ENCODE measurements at regions not wholly inside any gene's neighbourhood (a gene's known extent, or its start where the extent isn't known, plus 50 kb on each side); places are given as distances from the start of the nearest gene placed in this dataset.

- BruUV-seq (replicated peaks) = no TSS peak
- ATAC-seq (no peak), FAIRE-seq (no peak), DNase-seq (ENCODE audit: low spot score) (no peak)
- ChIA-PET CTCF (ENCODE audit: low intra/inter-chr PET ratio, low total read pairs) (no interaction called here), POLR2A (no interaction called here)
- Histone ChIP-seq H3K27ac (ENCODE audit: extremely low read length, insufficient read depth, low read length) (no peak overlapping the region), H3K9me3 (ENCODE audit: low read length) (no peaks in the 10 kb centered on the region), H3K36me3 (replicated peaks in 1 of 2; ENCODE audit: control insufficient read depth in 1 of 2, insufficient read depth in 2 of 2, low read length in 2 of 2) (no peaks in the 10 kb centered on the region), H3K79me2 (ENCODE audit: insufficient read depth, low read length) (no peaks in the 10 kb centered on the region), H4K20me1 (ENCODE audit: insufficient read depth, low read length) (no peaks in the 10 kb centered on the region), H2AFZ (ENCODE audit: low read length) (no peak overlapping the region), H3K4me2 (ENCODE audit: low read depth, low read length) (no peak overlapping the region), H3K27me3 (ENCODE audit: control insufficient read depth in 1 of 2, insufficient read depth in 2 of 2, low read length in 2 of 2) (no peaks in the 10 kb centered on the region), H3K4me3 (replicated peaks in 1 of 3; ENCODE audit: insufficient read depth in 1 of 3, low read depth in 2 of 3, low read length in 3 of 3) (no peak overlapping the region), H3K9ac (ENCODE audit: insufficient read depth, low read depth, low read length) (no peak overlapping the region), H3K4me1 (ENCODE audit: insufficient read depth, low read length) (no peaks in the 10 kb centered on the region)
- TF ChIP-seq NR2F2 (IDR thresholded peaks at IDR 0.05; ENCODE audit: borderline replicate concordance, low read depth) (no peak), ZNF772 (CRISPR knock-in tag; IDR thresholded peaks at IDR 0.05) (no peak), ZNF597 (CRISPR knock-in tag; IDR thresholded peaks at IDR 0.05) (no peak), ESRRA (CRISPR knock-in tag; IDR thresholded peaks at IDR 0.05; ENCODE audit: low read depth) (no peak), ZHX1 (CRISPR knock-in tag; IDR thresholded peaks at IDR 0.05; ENCODE audit: low read depth) (no peak), ZFP36 (IDR thresholded peaks at IDR 0.05; ENCODE audit: borderline replicate concordance, low read depth, low read length, partially characterized antibody) (no peak)
- intact Hi-C loops (cut with micrococcal nuclease; ENCODE audit: unreplicated experiment) (no loop called here), in situ Hi-C loops (cut with HindIII; ENCODE audit: extremely low pct_ligation_motif_present, low pct_unique_long_range_greater_than_20kb) (no loop called here)
- WGBS (ENCODE audit: low lambda C conversion rate) = 10% methylated on average over 2 of the region's 2 CpGs
Measured at GRCh38 chr4:63460075-63460474, 949.2 kb downstream of the TECRL start.

Measured in HepG2 (cell line).